OCI-LY1 (cell line): ENCODE measurements at regions not wholly inside any gene's neighbourhood (a gene's known extent, or its start where the extent isn't known, plus 50 kb on each side); places are given as distances from the start of the nearest gene placed in this dataset.

Experiments
- H2AFZ ChIP-seq: fragments of 200-600 bp; sonication (generic), shearing (Covaris generic); 2 replicates; pipeline ENCODE4 v1.6.0; 2014; ENCODE audit warnings: antibody characterized with exemption, mild to moderate bottlenecking, low read length
- H3F3A ChIP-seq: fragments of 200-600 bp; sonication (generic), shearing (Covaris generic); 2 replicates; pipeline ENCODE4 v1.6.0; 2014; ENCODE audit warnings: mild to moderate bottlenecking, antibody characterized with exemption, low read length, moderate library complexity; ENCODE audit not compliant: insufficient read depth
- H3K27ac ChIP-seq: fragments of 200-600 bp; sonication (generic); 2 replicates; pipeline ENCODE4 v1.5.1; 2014; ENCODE audit warnings: low read length, mixed run types, mild to moderate bottlenecking, low read depth; ENCODE audit not compliant: poor library complexity, severe bottlenecking
- H3K27me3 ChIP-seq: fragments of 200-600 bp; sonication (generic); 2 replicates; pipeline ENCODE4 v1.6.0; 2014; ENCODE audit warnings: antibody characterized with exemption, mild to moderate bottlenecking, low read length, moderate library complexity; ENCODE audit not compliant: insufficient read depth
- H3K36me3 ChIP-seq: fragments of 200-600 bp; sonication (generic); 2 replicates; pipeline ENCODE4 v1.6.1; 2014; ENCODE audit warnings: mild to moderate bottlenecking, antibody characterized with exemption, low read length, moderate library complexity, mixed read lengths; ENCODE audit not compliant: insufficient read depth
- H3K4me1 ChIP-seq: fragments of 200-600 bp; sonication (generic); 2 replicates; pipeline ENCODE4 v1.5.1; 2014; ENCODE audit warnings: mild to moderate bottlenecking, low read length, moderate library complexity; ENCODE audit not compliant: insufficient read depth, severe bottlenecking
- H3K4me2 ChIP-seq: fragments of 200-600 bp; sonication (generic), shearing (Covaris generic); 2 replicates; pipeline ENCODE4 v1.6.1; 2014; ENCODE audit warnings: low read length
- H3K4me3 ChIP-seq: fragments of 200-600 bp; sonication (generic); 2 replicates; pipeline ENCODE4 v1.5.1; 2014; ENCODE audit warnings: low read length, low read depth, mild to moderate bottlenecking, mixed read lengths; ENCODE audit not compliant: poor library complexity, severe bottlenecking
- H3K79me2 ChIP-seq: fragments of 200-600 bp; shearing (Covaris generic); 2 replicates; pipeline ENCODE4 v1.6.1; 2016; ENCODE audit warnings: mixed run types, low read length, mixed read lengths; ENCODE audit not compliant: insufficient read depth
- H3K9ac ChIP-seq: fragments of 200-600 bp; sonication (generic), shearing (Covaris generic); 2 replicates; pipeline ENCODE4 v1.6.1; 2014; ENCODE audit warnings: mild to moderate bottlenecking, low read length, mixed read lengths
- H3K9me2 ChIP-seq: fragments of 200-600 bp; sonication (generic), shearing (Covaris generic); 2 replicates; pipeline ENCODE4 v1.6.1; 2014; ENCODE audit warnings: low read depth, mild to moderate bottlenecking, low read length, mixed read lengths
- H3K9me3 ChIP-seq: fragments of 200-600 bp; shearing (Covaris generic); 2 replicates; pipeline ENCODE4 v1.6.1; 2014; ENCODE audit warnings: low read length, mixed read lengths
- H4K20me1 ChIP-seq: fragments of 200-600 bp; sonication (generic), shearing (Covaris generic); 2 replicates; pipeline ENCODE4 v1.6.0; 2016; ENCODE audit warnings: mild to moderate bottlenecking, low read length; ENCODE audit not compliant: insufficient read depth
- EZH2 ChIP-seq: fragments of 200-600 bp; sonication (generic), shearing (Covaris generic); IDR thresholded peaks from 2 replicates; pipeline ENCODE4 v1.8.0; 2017; ENCODE audit warnings: borderline replicate concordance, mixed run types, mild to moderate bottlenecking, antibody characterized with exemption, low read length, moderate library complexity, mixed read lengths
- TF ChIP-seq, protein P1 (sequence below): fragments of 200-600 bp; sonication (generic), shearing (Covaris generic); IDR thresholded peaks from 2 replicates; pipeline ENCODE4 v1.5.1; 2017; ENCODE audit warnings: mild to moderate bottlenecking, antibody characterized with exemption, low read length, moderate library complexity, mixed read lengths

DNA sequence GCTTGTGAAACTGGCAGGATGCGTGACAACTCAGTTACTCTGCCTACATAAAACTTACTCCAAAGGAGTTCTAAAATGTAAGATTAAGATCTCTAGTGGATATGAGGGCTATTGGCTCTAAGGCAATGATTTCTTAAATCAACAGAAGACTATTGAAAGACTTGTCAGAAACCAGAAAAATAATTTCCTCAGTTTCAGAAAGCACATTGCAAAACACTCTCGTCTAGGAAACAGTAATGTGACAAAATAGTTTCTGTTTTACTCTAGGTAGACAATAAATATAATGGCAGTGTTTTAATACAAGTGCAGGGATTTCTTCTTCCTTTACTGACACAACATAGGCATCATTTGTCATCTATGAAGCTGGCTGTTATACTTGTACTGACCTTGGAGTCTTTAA is 230.1 kb downstream of the KCTD12 start:
- H2AFZ ChIP-seq: no peak overlapping the region
- no peaks in the 10 kb centered on the region for H4K20me1 ChIP-seq
- no peaks in the 10 kb centered on the region for H3K9me3 ChIP-seq
- H3K36me3 ChIP-seq: no peaks in the 10 kb centered on the region
- no peak overlapping the region for H3K4me2 ChIP-seq
- H3K27me3 ChIP-seq: no peaks in the 10 kb centered on the region
- H3K4me3 ChIP-seq: no peak overlapping the region
- H3K9ac ChIP-seq: no peak overlapping the region
- no peaks in the 10 kb centered on the region for H3K79me2 ChIP-seq
- no peaks in the 10 kb centered on the region for H3K9me2 ChIP-seq
- TF ChIP-seq, protein P1, sequence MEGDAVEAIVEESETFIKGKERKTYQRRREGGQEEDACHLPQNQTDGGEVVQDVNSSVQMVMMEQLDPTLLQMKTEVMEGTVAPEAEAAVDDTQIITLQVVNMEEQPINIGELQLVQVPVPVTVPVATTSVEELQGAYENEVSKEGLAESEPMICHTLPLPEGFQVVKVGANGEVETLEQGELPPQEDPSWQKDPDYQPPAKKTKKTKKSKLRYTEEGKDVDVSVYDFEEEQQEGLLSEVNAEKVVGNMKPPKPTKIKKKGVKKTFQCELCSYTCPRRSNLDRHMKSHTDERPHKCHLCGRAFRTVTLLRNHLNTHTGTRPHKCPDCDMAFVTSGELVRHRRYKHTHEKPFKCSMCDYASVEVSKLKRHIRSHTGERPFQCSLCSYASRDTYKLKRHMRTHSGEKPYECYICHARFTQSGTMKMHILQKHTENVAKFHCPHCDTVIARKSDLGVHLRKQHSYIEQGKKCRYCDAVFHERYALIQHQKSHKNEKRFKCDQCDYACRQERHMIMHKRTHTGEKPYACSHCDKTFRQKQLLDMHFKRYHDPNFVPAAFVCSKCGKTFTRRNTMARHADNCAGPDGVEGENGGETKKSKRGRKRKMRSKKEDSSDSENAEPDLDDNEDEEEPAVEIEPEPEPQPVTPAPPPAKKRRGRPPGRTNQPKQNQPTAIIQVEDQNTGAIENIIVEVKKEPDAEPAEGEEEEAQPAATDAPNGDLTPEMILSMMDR: no peak
- TF ChIP-seq EZH2: no peak
- H3K4me1 ChIP-seq: no peaks in the 10 kb centered on the region
- no peaks in the 10 kb centered on the region for H3F3A ChIP-seq
- H3K27ac ChIP-seq: no peak overlapping the region

DNA sequence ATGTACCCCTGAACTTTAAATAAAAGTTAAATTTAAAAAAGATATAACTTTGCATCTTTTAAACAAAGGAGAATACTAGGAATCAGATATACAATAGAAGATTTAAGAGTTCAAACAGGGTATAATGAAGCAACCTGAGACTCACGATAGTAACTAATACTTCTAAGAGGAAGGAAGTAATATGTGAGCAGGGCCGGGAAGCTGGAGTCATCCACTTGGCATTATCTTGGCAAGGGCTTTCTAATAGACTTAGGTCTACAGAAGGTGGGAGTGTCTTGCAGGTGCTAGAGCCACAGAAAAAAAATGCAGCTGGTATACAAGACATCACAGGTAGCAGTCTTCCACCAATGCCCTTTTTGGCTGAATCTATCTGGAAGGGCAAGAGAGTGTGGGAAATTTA is 231.9 kb downstream of the KCTD12 start:
- Histone ChIP-seq H3F3A (no peaks in the 10 kb centered on the region), H3K9ac (no peak overlapping the region), H3K4me1 (no peaks in the 10 kb centered on the region), H3K4me3 (no peak overlapping the region), H3K4me2 (no peak overlapping the region), H3K9me3 (no peaks in the 10 kb centered on the region), H4K20me1 (no peaks in the 10 kb centered on the region), H3K27ac (no peak overlapping the region), H3K79me2 (no peaks in the 10 kb centered on the region), H3K27me3 (no peaks in the 10 kb centered on the region), H3K9me2 (no peaks in the 10 kb centered on the region), H3K36me3 (no peaks in the 10 kb centered on the region), H2AFZ (no peak overlapping the region)
- TF ChIP-seq EZH2: no peak
- TF ChIP-seq, protein P1: no peak

DNA sequence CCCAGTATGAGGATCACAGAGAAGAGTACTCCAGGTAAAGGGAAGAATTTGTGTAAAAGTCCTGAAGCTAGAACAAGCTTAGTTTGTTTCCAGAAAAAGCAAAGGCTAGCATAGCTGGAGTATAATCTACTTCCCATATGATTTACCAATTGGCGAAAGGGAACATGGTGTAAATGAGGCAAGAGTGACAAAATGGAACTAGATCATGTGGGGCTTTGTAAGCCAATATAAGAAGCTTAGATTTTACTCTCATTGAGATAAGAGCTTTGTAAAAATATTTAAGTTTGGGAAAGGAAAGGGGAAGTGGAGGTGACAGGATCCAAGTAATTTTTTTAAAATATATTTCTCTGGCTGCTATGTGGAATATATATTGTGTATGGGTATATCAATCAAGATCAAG is 234.9 kb downstream of the KCTD12 start:
- Histone ChIP-seq H3K4me3 (no peak overlapping the region), H3K9me3 (no peaks in the 10 kb centered on the region), H3K9ac (no peak overlapping the region), H3K4me1 (no peaks in the 10 kb centered on the region), H3K36me3 (no peaks in the 10 kb centered on the region), H3K79me2 (no peaks in the 10 kb centered on the region), H2AFZ (no peak overlapping the region), H3K4me2 (no peak overlapping the region), H3F3A (no peaks in the 10 kb centered on the region), H3K27ac (no peak overlapping the region), H3K9me2 (no peaks in the 10 kb centered on the region), H3K27me3 (no peaks in the 10 kb centered on the region), H4K20me1 (no peaks in the 10 kb centered on the region)
- no peak for TF ChIP-seq EZH2

DNA sequence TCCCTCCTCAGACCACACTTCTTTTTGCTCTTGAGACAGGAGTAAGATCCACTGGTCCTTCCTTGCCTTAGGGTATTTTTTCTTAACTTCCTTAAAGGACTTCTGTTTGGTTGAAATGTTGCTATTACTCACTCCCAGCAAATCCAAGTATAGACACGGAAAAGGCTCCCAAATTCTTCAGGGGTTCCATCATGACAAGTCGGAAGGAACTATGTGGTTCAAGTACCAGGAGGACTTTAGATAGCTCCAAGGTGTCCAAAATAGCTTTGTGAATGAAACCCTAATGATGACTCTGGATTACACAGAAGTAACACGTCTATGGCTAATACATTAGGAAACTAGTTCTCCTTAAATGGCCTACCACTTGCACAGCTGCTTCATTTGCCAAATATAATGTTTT is 238.7 kb downstream of the KCTD12 start:
- H3K9me2 ChIP-seq: no peaks in the 10 kb centered on the region
- TF ChIP-seq, protein P1: no peak
- no peak for TF ChIP-seq EZH2
- H4K20me1 ChIP-seq: no peaks in the 10 kb centered on the region
- H3K79me2 ChIP-seq: no peaks in the 10 kb centered on the region
- H3K4me1 ChIP-seq: no peaks in the 10 kb centered on the region
- no peak overlapping the region for H3K4me3 ChIP-seq
- H3K4me2 ChIP-seq: no peak overlapping the region
- no peak overlapping the region for H3K9ac ChIP-seq
- H3K9me3 ChIP-seq: no peaks in the 10 kb centered on the region
- H3K36me3 ChIP-seq: no peaks in the 10 kb centered on the region
- H3K27ac ChIP-seq: no peak overlapping the region
- no peaks in the 10 kb centered on the region for H3F3A ChIP-seq
- no peak overlapping the region for H2AFZ ChIP-seq
- H3K27me3 ChIP-seq: no peaks in the 10 kb centered on the region
